CD1c-positive myeloid dendritic cell (primary cell): ENCODE measurements at regions not wholly inside any gene's neighbourhood (a gene's known extent, or its start where the extent isn't known, plus 50 kb on each side); places are given as distances from the start of the nearest gene placed in this dataset.

Experiments used
- DNase-seq: peaks from one replicate; pipeline ENCODE4 v3.0.0-alpha.2; 2016; ENCODE audit errors: extremely low spot score

DNA sequence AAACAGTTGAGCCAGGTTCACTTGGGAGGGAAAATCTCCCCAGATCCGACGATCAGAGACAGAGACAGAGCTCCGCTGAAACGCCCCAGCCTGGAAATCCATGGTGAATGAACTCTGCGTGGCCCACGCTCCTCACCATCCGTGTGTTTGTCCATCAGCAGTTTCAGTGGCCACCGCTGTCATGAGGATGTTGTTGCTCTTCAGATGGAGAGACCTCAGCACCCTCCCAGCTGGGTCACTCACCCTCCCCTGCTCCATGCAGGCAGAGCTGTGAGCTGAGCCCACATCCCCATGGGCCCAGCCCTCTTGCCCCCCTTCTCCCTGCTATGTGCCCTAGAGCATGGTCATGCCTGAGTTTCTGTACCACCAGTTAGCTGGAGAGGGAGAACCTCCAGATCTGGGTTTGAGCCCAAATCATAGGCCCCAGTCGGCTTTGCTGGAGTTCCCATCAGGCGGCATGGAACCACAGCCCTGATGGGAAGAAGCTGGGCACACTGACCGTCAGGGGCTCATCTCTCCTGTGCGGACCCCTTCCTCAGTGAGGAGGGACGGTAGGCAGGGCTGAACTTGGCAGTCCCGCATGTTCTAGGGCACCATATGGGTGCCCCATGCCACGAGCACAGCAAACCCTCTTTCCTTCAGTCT is 154.4 kb upstream of the COL5A1 start:
- DNase-seq = no peak

GRCh38 chr9:134488331-134489280 is 153.0 kb upstream of the COL5A1 start:
- DNase-seq = no peak

DNA sequence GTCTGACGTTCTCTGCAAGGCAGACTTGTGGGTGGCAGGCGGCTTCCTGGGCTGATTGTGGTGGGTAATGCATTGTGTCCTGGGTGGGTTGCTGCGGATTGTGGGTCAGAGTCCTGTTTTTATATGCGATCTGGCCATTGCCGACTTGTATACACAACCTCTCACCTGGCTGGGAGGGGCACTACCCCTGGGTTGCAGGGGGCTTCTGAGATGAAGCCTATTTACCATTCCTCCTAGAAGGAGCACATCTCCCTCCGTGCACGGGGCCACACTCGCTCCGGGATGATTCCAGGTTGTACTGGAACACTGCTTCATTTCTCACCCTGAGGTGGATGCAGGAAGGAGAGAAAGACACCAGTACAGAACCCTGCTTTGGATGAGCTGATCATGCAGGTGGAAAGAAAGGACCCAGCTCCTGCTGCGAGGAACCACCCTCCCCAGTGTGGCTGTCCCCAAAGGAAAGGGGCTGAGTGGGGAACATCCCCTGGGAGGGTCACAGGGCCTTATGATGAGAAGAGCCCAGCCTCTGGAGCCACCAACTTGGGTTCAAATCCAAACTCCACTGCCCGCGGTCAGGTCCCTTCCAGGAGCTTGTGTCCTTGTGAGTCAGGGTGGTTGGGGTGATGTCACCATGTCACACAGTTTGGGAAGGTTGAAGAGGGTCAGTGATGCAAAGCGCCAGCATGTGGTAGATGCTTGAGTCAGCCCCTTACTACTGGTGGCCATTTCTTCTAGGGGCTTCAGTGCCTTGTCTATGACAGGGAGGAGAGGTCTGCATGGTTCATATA is 151.8 kb upstream of the COL5A1 start:
- no peak for DNase-seq

DNA sequence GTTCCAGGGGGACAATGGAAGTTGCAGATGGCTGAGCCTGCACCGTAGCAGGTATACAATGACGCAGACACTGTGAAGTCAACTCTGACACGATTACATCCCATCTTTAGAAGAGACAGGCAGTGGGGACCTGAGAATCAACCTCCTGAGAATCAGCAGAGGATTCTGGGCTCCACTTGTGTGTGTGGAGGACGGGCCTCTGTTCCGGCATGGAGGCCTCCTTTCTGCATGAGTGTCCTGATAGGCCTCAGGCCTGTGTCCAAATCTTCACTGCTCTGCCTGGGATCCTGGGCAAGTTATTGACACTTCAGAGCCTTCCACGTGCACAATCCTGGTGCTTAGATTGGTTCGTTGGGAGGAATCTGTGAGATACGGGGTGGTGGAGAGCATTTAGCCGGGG is 151.2 kb upstream of the COL5A1 start:
- DNase-seq = no peak

GRCh38 chr9:134491196-134491835 is 150.3 kb upstream of the COL5A1 start:
- no peak for DNase-seq

DNA sequence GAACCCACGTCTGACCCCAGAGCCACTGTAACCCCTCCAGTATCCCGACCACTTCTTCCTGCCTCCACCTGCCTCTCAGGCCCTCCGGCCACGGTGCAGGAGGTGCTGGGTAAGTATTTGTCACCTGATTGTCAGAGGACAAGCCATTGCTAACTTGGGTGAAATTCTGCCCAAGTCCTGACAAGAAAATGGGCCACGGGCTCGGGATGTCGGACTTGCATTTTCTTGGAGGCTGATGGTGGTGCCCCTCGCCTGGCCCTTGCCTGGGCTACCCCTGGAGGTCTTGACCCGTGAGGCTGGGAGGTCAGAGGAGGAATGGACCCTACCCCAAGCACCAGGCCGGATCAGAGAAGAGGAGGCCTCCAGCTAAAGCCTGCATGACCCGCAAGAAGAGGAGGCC is 149.7 kb upstream of the COL5A1 start:
- DNase-seq = no peak

- no peak for DNase-seq
Measured at GRCh38 chr9:134492281-134492691, 149.3 kb upstream of the COL5A1 start.

- no peak for DNase-seq
Measured at GRCh38 chr9:134492721-134493460, 148.7 kb upstream of the COL5A1 start.

DNA sequence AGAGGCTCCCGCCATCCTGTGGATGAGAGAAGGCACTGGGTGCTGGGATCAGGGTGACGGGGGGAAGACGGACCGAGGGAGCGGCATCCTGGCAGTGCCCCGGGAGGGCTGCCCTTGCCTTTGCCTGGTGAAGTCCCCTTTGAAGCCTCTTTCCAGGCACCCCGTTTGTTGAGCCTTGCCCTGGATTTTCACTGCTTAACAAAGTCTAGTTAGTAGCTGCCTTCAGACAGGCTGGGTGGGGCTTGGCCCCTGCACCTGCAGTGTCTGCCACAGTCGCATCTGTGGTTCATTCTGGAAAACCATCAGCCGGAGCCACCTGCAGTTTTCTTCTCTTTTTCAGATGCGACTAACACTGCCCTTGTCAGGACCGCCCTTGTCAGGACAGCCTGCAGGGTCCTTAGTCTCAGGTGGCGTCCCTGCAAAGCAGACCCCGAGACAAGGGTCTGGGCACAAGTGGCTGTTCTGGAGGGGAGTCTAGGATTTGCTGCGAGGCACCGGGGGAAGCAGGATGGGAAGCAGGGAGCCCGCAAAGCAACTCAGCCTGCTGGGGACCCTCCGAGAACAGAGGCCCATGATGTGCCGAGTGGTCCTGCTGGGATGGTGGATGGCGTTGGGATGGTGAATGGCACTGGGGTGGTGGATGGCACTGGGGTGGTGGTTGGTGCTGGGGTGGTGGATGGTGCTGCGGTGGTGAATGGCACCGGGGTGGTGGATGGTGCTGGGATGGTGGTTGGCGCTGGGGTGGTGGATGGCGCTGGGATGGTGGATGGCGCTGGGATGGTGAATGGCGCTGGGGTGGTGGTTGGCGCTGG is 147.9 kb upstream of the COL5A1 start:
- no peak for DNase-seq

- no peak for DNase-seq
Measured at GRCh38 chr9:134494273-134494815, 147.3 kb upstream of the COL5A1 start.

DNA sequence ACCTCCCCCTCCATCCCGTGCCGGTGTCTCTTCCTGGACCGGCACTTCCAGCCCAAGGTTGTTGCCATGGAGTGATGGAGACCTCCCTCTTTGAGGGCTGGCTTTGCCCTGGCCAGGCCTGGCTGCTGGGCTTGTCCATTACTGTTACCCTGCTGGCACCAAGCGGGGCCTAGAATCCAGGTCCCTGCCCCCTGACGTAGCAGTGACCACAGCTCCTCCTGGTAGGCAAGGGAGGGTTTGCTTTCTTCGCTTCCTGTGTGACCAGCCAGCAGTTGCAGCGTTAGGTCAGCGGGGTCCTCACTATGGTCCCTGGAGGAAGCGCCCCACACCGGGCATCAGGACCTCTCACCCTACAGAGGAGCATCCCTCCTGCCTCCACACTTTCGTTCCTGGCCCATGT is 146.7 kb upstream of the COL5A1 start:
- no peak for DNase-seq

DNA sequence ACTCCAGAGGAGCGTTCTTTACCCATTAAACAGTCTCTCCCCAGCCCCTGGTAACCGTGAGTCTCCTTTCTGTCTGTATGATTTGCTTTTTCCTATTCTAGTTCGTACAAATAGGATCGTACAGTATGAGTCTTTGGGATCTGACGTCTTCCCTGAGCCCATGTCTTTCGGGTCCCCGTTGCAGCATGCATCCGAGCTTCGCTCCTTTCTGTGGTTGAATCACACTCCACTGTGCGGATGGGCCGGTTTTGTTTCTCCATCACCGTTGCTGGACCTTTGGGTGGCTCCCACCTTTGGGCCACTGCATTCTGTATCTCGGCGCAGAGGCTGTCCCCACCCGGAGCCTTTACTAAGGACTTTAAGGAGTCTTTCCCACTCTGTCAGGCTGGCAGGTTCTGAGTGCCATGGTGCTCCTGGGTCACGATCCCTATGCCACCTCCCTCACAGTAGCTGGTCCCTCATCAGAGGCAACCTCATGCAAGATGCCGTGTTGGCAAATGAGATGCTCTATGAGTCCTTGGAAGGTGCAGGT is 145.7 kb upstream of the COL5A1 start:
- DNase-seq = no peak

DNA sequence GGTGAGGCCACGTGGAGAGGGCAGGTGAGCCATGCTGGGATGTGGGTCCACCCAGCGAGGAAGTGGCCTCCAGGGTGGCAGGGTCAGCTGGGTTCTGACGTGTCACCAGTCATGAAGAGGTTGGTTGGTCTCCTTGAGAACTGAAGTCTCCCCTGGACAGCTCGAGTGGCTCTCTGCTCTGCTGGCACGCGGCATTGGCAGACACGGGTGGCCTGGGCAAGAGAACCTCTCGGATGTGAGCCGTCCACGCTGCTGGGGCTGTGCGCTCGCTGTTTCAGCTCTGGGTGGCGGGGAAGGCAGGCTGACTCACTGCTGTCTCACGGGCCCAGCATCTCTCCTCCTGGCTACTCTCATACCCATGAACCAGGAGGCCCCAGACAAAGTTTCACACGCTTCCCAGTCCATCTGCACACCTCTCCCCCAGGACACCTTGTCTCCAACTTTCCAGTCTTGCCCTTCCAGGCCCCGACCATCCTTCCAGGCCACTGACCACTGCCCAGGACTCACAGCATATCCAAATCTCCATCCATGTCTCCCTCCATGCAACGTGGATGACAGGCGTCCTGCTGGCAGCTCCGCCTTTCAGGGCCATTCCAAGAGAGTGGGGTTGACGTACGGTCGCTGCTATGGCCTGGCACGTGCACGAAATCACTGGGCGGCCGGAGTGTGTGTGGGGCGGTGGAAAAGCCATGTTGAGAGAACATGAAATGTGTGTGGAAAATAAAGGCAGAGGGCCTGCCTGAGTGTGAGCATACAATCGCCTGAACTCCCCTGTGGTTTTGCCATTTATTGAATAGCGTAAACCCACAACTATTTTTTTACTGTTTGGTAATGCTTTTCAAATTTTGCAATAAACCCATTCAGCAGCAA is 145.0 kb upstream of the COL5A1 start:
- DNase-seq = no peak

GRCh38 chr9:134497283-134497860 is 144.2 kb upstream of the COL5A1 start:
- no peak for DNase-seq

DNA sequence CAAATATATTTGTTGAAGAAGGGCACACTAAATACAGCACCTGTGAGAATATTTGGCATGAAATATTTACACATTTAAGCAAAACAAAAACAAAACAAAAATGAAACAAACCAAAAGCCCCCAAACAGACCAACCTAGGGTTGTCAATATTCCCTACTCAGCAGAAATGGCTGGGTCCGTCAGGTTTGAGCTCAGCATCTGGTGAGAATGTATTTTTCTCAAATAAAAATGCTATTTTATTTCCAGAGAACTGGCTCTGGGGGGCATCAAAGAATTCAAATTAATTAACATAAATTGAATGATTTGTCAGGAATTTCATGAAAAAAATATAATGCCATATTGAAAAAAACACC is 142.8 kb upstream of the COL5A1 start:
- no peak for DNase-seq

- DNase-seq = no peak
Measured at GRCh38 chr9:134500931-134501760, 140.5 kb upstream of the COL5A1 start.

GRCh38 chr9:134501761-134502265 is 139.8 kb upstream of the COL5A1 start:
- DNase-seq = no peak
